Activated T-cell treated with anti-CD3 and anti-CD28 coated beads, Interleukin-2, amount 50 U/mL, for 4 hours (primary cell): ENCODE measurements at regions not wholly inside any gene's neighbourhood (a gene's known extent, or its start where the extent isn't known, plus 50 kb on each side); places are given as distances from the start of the nearest gene placed in this dataset.
"Not testable (repeated sequence)": the region's sequence is repeated elsewhere in the genome, so short reads cannot be mapped to it uniquely, and the experiment has no call there.

Experiments
- ATAC-seq, 2 donors: fragments of 200-7000 bp; cut with Tn5 transposase; one replicate each; pipeline ENCODE4 v1.10.0; 2021
- DNase-seq: peaks from one replicate; pipeline ENCODE4 v3.0.0-alpha.2; 2020
- H3K27me3 Mint-ChIP-seq: one replicate; pipeline ENCODE4 v1.8.0; 2021; ENCODE audit warnings: low read depth, mixed read lengths
- H3K36me3 Mint-ChIP-seq: one replicate; pipeline ENCODE4 v1.8.0; 2022; ENCODE audit warnings: mixed read lengths; ENCODE audit not compliant: insufficient read depth
- H3K4me1 Mint-ChIP-seq: one replicate; pipeline ENCODE4 v1.8.0; 2021; ENCODE audit warnings: low read depth, mixed read lengths
- H3K4me3 Mint-ChIP-seq: one replicate; pipeline ENCODE4 v1.8.0; 2021; ENCODE audit warnings: mild to moderate bottlenecking, moderate library complexity, mixed read lengths
- H3K9me3 Mint-ChIP-seq: one replicate; pipeline ENCODE4 v1.8.0; 2021; ENCODE audit warnings: mixed read lengths

DNA sequence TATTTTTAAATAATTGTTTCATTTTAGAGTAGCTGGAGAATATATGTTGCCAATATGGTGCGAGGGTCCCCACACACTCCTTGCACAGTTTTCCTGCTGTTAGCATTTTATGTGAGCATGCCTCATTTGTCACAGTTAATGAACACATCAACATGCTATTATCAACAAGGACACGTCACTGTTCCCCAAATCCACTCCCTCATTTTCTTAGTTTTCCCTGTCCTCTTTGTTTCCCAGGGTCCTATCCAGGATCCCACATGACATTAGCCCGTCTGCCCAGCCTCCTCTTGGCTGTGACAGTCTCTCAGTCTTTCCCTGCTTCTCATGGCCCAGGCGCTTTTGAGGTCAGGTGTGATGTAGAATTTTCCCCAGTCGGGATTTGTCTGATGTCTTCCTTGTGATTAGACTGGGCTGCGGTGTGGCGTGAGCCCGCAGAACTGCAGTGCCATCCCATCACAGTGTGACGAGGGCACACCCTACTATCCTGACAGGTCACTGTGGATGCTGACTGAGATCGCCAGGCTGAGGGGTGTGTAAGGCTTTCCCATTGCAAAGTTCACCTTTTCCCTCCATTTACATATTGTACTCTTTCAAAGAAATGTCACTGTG is 450.6 kb upstream of the B3GAT1 start:
- no peak for ATAC-seq

DNA sequence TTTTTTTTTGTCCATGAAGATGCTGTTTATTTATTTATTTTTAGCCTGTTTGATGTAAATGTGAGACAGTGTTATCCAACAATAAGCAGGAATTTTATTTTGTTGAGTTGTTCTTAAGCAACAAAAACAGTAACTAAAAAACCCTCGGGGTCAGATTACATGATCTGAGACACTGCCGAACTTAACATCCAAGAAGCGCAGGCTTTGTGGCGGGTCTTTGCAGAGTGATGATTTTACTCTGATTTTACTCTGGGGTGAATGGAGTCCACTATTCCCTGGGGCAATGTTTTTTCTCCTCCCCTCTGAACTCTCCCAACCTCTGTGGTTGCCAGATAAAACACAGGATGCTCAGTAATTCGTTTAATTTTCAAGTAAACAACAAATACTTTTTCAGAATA is 450.1 kb upstream of the B3GAT1 start:
- no peaks in the 10 kb centered on the region for H3K4me1 Mint-ChIP-seq
- H3K36me3 Mint-ChIP-seq: no peaks in the 10 kb centered on the region
- H3K9me3 Mint-ChIP-seq: no peaks in the 10 kb centered on the region
- H3K4me3 Mint-ChIP-seq: no peak overlapping the region
- H3K27me3 Mint-ChIP-seq: peaks cover 7% of the 10 kb centered on the region
- DNase-seq (no peak), ATAC-seq (no peak)

More for the DNA sequence above, 450.6 kb upstream of the B3GAT1 start:
- Mint-ChIP-seq H3K9me3 (no peaks in the 10 kb centered on the region), H3K4me3 (no peak overlapping the region), H3K36me3 (no peaks in the 10 kb centered on the region), H3K4me1 (no peaks in the 10 kb centered on the region), H3K27me3 (peaks cover 7% of the 10 kb centered on the region)
- DNase-seq: no peak

DNA sequence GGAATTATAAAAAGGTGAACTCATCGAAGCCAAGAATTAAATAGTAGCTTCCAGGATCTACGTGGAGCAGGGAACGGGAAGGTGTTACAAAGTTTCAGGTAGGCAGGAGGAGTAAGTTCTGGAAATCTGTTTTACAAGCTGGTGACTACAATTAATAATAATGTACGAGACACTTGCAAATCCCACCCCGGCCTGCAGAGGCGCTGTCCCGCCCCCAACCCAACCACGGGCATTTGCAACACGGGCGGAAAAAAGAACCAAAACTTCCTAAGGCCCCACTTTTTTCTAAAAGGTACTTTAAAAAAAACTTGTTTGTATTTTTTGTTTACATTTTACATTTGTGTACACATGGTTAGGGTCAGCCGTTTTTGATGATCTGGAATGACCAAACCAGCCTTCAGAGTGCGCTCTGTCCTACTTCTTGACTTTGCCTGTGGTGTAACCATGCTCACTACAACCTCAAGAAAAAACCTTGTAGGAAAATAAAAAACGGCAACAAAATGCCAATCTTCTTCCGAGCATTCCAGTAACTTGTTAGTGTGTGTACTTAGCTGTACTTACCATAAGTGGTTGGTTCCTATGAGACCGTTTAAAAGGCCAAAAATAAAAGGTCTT is 449.6 kb upstream of the B3GAT1 start:
- Mint-ChIP-seq H3K4me3 (no peak overlapping the region), H3K9me3 (no peaks in the 10 kb centered on the region), H3K4me1 (no peaks in the 10 kb centered on the region), H3K27me3 (peaks cover 5% of the 10 kb centered on the region), H3K36me3 (no peaks in the 10 kb centered on the region)
- no peak for ATAC-seq
- DNase-seq: no peak

DNA sequence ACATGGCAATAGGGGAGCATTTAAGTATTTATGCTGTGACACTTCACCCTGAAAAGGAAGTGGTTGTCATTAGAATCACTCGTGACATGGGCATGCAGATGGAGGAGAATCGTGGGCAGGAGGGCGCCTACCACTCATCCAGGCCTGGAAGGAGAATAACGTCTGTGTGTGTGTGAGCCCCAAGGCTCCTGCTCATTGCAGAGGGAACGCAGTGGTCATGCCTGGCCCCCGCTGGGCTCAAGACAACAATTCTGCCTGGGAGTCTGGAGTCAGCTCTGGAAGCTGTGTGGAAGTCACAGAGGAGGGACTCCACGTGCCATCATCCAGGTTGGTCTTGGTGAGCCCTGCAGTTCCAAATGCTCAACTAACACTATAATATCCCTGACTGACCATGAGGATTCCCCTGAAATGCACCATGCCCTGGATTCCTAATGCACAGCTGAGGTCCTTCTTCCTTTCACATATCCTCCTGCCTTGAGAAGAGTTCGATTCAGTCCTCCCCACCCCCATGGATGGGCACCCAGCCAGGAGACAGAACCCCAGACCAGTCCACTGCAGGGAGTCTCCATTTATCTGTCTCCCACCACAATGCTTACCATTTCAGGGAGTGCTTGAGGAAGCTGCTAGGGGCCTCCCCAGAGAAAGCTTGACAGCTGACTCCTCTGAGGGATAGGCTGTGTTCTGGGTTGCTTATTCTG is 446.9 kb upstream of the B3GAT1 start:
- H3K4me1 Mint-ChIP-seq: no peaks in the 10 kb centered on the region
- H3K9me3 Mint-ChIP-seq: no peaks in the 10 kb centered on the region
- ATAC-seq: no peak
- no peak for DNase-seq
- peaks cover 11% of the 10 kb centered on the region for H3K27me3 Mint-ChIP-seq
- no peak overlapping the region for H3K4me3 Mint-ChIP-seq
- no peaks in the 10 kb centered on the region for H3K36me3 Mint-ChIP-seq

DNA sequence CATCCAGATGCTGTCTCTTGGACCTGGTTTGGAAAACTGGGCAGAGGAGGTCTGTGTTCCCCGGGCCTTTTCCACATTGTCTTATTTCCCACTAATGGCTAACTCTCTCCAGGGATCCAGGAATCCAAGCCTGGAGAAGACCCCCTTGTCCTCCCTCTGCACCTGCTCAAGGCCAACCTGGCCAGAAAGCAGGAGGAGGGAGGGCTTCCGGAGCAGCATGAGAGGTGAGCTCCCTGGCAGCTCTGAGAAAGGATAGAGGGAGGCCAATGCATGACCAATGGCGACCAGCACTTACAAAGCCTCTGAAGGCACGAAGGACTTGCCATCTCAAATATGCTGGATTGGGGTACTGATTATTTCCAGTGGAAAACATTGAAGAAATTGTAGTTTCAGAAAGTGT is 445.0 kb upstream of the B3GAT1 start:
- ATAC-seq: no peak
- Mint-ChIP-seq H3K9me3 (no peaks in the 10 kb centered on the region), H3K4me1 (no peaks in the 10 kb centered on the region), H3K27me3 (peaks cover 13% of the 10 kb centered on the region), H3K4me3 (no peak overlapping the region), H3K36me3 (no peaks in the 10 kb centered on the region)
- no peak for DNase-seq

DNA sequence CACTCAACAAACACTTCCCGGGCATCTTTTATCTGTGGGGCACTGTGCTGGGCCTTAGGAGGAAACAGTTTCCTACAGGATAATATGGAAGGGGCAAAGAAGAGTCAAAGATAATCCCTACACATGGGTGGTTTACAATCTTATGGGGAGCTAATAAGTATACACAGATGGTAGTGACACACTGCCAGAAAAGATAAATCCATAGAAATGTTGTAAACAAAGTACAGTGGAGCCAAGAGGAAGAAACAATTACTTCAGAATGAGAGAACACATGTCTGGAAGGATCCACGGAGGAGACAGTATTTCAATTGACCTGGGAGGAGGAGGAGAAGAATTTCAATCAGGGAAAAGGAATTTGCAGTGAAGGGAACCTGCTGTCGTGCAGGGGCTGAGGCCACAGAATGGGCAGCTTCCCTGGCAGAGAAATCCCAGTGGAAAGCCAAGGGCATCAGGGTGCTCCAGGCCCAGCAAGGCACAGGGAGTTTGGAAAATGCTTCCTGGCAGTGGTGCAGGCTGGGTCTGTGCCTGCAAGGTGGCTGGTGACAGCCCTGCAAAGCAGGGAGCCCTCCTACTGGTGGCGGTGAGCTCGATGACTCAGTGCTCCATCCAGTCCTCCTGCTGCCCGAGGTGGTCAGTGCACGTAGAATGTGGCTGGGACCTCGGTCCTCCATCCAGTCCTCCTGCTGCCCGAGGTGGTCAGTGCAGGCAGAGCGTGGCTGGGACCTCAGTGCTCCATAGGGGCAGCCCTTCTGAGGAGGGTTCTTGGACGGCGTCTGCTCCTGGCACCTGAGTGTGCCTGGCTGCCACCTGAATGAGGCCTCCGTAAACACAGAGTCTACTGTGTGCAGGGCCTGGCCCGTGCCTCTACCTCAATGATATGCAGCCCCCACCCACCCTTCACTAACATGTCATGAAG is 444.3 kb upstream of the B3GAT1 start:
- no peaks in the 10 kb centered on the region for H3K36me3 Mint-ChIP-seq
- ATAC-seq: no peak
- H3K4me1 Mint-ChIP-seq: no peaks in the 10 kb centered on the region
- H3K4me3 Mint-ChIP-seq: no peak overlapping the region
- peaks cover 13% of the 10 kb centered on the region for H3K27me3 Mint-ChIP-seq
- no peaks in the 10 kb centered on the region for H3K9me3 Mint-ChIP-seq
- no peak for DNase-seq

DNA sequence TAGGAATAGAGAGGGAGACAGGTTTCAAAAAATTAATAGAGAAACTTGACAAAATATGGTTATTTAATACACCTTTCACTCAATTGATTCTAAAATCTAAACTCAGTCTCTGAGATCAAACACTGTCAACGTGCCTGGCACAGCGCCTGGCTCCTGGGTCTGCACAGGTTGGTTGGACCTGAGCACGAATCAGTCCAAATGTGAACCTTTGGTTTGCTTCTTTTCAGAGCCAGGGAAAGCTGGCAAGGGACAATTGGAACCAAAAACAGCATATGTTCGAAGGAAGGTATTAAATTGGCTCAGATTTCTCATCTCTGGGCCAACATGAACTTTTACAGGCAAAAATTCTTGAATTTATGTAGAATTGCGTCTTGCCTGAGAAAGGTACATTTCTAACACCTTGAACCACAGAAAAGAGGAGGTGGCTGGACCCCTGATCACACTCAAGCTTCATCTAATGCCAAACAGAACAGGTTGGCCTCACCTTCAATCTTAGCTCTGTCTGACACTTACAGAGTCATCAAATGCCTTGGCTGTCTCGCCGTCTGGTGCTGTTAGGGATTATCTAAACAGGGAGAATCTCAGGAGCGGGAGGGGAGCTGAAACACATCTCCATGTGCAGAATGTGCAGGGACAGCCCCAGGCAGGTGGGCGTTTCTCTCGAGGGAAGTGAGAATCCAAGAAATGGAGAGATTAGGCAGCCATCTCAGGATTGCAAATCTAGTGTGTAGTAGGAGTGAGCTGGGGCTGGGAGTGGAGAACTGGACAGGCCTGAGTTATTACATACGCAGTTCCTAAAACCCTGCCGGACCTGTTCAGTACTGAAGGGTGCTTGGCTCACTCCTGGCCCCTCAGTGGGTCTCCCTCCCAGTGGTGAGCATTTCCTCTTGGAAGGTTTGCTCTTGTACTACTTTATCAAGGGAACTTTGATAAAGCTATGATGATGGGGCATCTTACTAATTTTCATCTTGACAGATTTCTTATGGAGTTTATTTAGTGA is 442.2 kb upstream of the B3GAT1 start:
- H3K27me3 Mint-ChIP-seq: peaks cover 10% of the 10 kb centered on the region
- no peak for ATAC-seq
- H3K4me1 Mint-ChIP-seq: no peaks in the 10 kb centered on the region
- no peaks in the 10 kb centered on the region for H3K36me3 Mint-ChIP-seq
- no peaks in the 10 kb centered on the region for H3K9me3 Mint-ChIP-seq
- DNase-seq: no peak
- H3K4me3 Mint-ChIP-seq: no peak overlapping the region

DNA sequence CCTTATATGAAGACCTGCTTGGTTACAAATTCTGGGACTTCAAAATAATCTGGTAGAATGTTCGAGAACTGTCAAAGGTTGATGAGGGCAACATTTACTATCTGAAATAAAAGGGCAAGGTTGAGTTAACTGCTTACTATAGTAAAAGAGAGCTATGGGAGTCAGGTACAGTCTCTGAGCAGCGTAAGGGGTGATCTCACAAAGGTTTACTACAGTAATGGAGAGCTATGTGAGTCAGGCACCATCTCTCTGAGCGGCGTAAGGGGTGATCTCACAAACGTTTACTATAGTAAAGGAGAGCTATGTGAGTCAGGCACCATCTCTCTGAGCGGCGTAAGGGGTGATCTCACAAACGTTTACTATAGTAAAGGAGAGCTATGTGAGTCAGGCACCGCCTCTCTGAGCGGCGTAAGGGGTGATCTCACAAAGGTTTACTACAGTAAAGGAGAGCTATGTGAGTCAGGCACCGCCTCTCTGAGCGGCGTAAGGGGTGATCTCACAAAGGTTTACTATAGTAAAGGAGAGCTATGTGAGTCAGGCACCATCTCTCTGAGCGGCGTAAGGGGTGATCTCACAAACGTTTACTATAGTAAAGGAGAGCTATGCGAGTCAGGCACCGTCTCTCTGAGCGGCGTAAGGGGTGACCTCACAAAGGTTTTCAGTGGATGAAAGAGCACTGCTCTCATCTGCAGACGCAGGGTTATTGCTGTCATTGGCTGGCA is 439.6 kb upstream of the B3GAT1 start:
- H3K27me3 Mint-ChIP-seq, H3K4me3 Mint-ChIP-seq, H3K4me1 Mint-ChIP-seq, H3K9me3 Mint-ChIP-seq, ATAC-seq, DNase-seq, H3K36me3 Mint-ChIP-seq: not testable (repeated sequence)

DNA sequence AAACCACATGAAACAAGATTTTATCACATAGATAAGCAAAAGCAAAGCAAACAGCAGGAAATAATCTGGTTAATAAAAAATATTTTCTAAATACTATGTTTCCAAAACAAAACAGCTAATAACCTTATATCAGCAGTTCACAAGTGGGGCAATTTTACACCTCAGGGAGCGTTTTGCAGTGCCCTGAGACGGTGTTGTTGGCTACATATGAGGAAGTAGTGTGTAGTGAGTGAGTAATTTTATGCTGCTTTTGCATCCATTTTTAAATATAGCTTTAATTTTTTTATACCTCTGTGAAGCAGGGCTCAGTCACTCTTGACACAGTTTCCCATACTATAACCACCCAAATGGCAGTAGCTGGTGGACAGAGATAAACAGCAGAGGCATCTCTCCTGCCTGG is 438.5 kb upstream of the B3GAT1 start:
- Mint-ChIP-seq H3K27me3 (peaks cover 4% of the 10 kb centered on the region), H3K36me3 (no peaks in the 10 kb centered on the region)

DNA sequence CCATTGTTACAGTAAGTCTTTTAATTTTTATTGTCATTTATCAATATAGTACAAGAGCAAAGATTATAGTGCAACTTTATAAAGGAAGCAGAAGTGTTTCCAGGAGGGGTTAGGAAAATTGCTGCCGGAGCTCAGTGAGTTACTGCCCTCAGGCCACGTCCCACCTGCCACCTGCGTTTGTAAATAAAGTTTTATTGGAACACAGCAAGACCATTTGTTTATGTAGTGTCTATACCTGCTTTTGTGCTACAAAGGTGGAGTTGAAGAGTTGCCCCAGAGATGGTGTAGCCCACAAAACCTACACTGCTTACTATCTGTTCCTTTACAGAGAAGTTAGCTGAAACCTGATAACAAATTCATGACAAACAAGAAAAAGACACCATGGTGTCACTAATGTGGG is 437.8 kb upstream of the B3GAT1 start:
- H3K9me3 Mint-ChIP-seq: no peaks in the 10 kb centered on the region
- peaks cover 4% of the 10 kb centered on the region for H3K27me3 Mint-ChIP-seq
- no peak for DNase-seq
- H3K4me3 Mint-ChIP-seq: no peak overlapping the region
- ATAC-seq: no peak
- no peaks in the 10 kb centered on the region for H3K36me3 Mint-ChIP-seq
- no peaks in the 10 kb centered on the region for H3K4me1 Mint-ChIP-seq

More for the DNA sequence above, 438.5 kb upstream of the B3GAT1 start:
- H3K9me3 Mint-ChIP-seq: no peaks in the 10 kb centered on the region
- DNase-seq (no peak), ATAC-seq (no peak)
- no peaks in the 10 kb centered on the region for H3K4me1 Mint-ChIP-seq
- H3K4me3 Mint-ChIP-seq: no peak overlapping the region

DNA sequence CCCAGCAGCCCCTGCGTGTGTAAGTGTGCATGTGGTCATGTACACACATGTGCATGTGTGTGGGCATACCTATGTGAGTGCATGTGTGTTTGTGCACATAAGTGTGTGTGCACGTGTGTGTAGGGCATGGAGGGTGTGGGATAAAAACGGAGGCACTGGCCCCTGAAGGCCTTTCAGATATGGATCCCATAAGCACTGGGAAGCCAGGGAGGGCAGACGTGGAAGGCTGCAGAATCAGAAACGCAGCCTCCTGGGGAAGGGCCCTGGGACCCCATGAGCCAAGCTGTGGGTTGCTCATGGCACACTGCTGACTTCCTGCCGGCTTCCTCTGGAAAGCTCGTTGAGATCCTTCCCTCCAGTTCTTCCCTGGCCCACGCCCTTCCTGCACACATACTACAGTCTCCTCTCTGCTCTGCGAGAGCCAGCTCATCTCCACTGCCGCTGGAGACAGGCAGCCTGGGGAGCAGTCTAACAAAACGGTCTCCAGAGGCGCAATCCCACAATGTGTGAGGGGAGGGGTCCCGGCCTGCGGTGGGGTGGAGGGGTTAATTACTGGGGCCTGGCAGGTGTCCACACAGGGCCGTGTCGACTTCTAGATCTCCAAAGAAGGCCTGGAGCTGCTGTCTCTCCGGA is 435.2 kb upstream of the B3GAT1 start:
- Mint-ChIP-seq H3K9me3 (no peaks in the 10 kb centered on the region), H3K4me1 (no peaks in the 10 kb centered on the region), H3K36me3 (no peaks in the 10 kb centered on the region), H3K27me3 (peaks cover 6% of the 10 kb centered on the region), H3K4me3 (no peak overlapping the region)
- no peak for DNase-seq
- ATAC-seq: no peak

DNA sequence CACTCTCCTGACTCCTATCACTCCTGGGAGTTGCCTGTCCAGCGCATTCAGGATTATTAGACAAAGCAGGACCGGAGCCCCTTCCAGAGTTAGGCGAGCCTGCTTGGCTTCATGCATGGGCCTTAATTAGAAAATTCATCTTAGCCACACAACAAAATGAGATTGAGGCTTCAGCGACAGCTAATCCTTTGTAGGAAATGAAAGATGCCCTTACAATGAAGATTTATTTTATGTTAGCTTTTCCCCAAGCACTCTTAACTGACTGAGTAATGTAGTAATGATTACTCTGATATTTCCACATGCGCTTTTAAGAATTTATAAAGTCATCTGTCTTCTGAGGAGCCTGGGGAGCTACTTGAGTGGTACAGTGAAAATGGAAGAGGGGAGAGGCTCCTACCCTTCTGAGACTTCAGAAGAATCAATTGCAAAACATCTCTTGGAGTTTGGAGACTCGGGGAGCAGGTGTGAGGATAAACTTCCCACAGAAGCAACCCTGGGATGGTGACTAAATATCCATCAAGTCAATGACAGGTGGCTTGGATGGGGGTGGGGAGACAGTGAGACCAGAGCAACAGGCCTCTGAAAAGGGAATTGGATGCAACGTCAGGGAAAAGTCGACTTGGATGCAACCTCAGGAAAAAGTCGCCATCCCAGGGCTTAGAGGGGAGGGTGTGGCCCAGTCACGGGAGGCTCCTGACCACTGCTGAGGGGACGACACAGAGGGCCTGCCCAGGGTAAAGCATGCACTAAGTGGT is 434.5 kb upstream of the B3GAT1 start:
- H3K4me1 Mint-ChIP-seq: no peaks in the 10 kb centered on the region
- no peaks in the 10 kb centered on the region for H3K36me3 Mint-ChIP-seq
- DNase-seq: no peak
- H3K27me3 Mint-ChIP-seq: peaks cover 11% of the 10 kb centered on the region
- H3K9me3 Mint-ChIP-seq: no peaks in the 10 kb centered on the region
- H3K4me3 Mint-ChIP-seq: no peak overlapping the region
- no peak for ATAC-seq
